Stomach (tissue), 8 donors: ENCODE measurements at regions not wholly inside any gene's neighbourhood (a gene's known extent, or its start where the extent isn't known, plus 50 kb on each side); places are given as distances from the start of the nearest gene placed in this dataset.

Experiments used
- DNase-seq, 2 donors: peaks; one replicate each; pipeline versions ENCODE4 v3.0.0 to v3.0.0-alpha.2; 2013 to 2019
- H3K27ac ChIP-seq, 5 donors: fragments of 200-600 bp in 4 of 5; sonication (generic) in 4 of 5; one replicate each; pipeline ENCODE4 v1.5.1; 2013 to 2019; ENCODE audit warnings: mild to moderate bottlenecking in 1 of 5, moderate library complexity in 1 of 5
- H3K27me3 ChIP-seq, 3 donors: fragments of 200-600 bp; sonication (generic); one replicate each; pipeline ENCODE4 v1.5.1; 2017 to 2019; ENCODE audit warnings: mixed run types in 1 of 3
- H3K36me3 ChIP-seq, 4 donors: fragments of 200-600 bp; sonication (generic); 1 replicate in 3 of 4; 2 replicates in 1 of 4; pipeline ENCODE4 v1.5.1; 2016 to 2019
- H3K4me1 ChIP-seq, 4 donors: fragments of 200-600 bp; sonication (generic); one replicate each; pipeline ENCODE4 v1.5.1; 2016 to 2019
- H3K4me3 ChIP-seq, 4 donors: fragments of 200-600 bp; sonication (generic) in 3 of 4; one replicate each; pipeline ENCODE4 v1.5.1; 2016 to 2019; ENCODE audit warnings: mild to moderate bottlenecking in 1 of 4
- H3K9me3 ChIP-seq, 4 donors: fragments of 200-600 bp; sonication (generic); one replicate each; pipeline ENCODE4 v1.5.1; 2016 to 2019
- CTCF ChIP-seq, 7 experiments: fragments of 450-650 bp in 4 of 7; fragments of 200-600 bp in 3 of 7; sonication (generic) in 3 of 7; IDR thresholded peaks; one replicate each; pipeline ENCODE4 v1.5.1; 2016 to 2019; ENCODE audit warnings: antibody characterized with exemption in 7 of 7, control low read depth in 2 of 7, mild to moderate bottlenecking in 1 of 7
- EP300 ChIP-seq: sonication (generic); formaldehyde crosslinking; IDR thresholded peaks from one replicate; pipeline ENCODE4 v1.6.1; 2017; ENCODE audit warnings: antibody characterized with exemption
- POLR2A ChIP-seq, 4 donors: fragments of 450-650 bp; IDR thresholded peaks; one replicate each; pipeline ENCODE4 v1.6.1; 2016; ENCODE audit warnings: antibody characterized with exemption in 4 of 4, control low read depth in 2 of 4, mild to moderate bottlenecking in 1 of 4, moderate library complexity in 1 of 4
- POLR2AphosphoS5 ChIP-seq, 3 donors: sonication (generic); formaldehyde crosslinking; IDR thresholded peaks; one replicate each; pipeline ENCODE4 v1.6.1; 2016; ENCODE audit warnings: antibody characterized with exemption in 3 of 3
- WGBS, 5 donors: extraction: QIAGEN DNeasy Blood & Tissue Kit in 3 of 5; methylation state at CpG; one replicate each; pipeline versions ENCODE4 v1.1.5 to v1.1.7; 2013 to 2018; 5-methylcytosine and 5-hydroxymethylcytosine counted together
- intact Hi-C: fragments of 100-400 bp; cut with DNase I; formaldehyde crosslinking; loops from one replicate; pipeline ENCODE4 v1.15.1; 2023; ENCODE audit warnings: low total_unique reads
- donor health status: healthy with polysubstance abuse.
- donor health status: Bipolar disorder and iron deficiency.
- donor health status: healthy.

- intact Hi-C loops, result no loop called here
Measured at GRCh38 chr2:59019566-59020159, 778.5 kb upstream of the FANCL start.

GRCh38 chr2:59018737-59019136 lies 777.6 kb upstream of the FANCL start:
- intact Hi-C loops, result no loop called here
- WGBS, 5 donors, result 76 to 85% (median 83%) methylated on average over 3 of the region's 3 CpGs
- no peaks in the 10 kb centered on the region for H3K27me3 ChIP-seq
- DNase-seq, result no peak
- no peak for TF ChIP-seq POLR2AphosphoS5 (IDR thresholded peaks at IDR 0.05)
- no peak for TF ChIP-seq CTCF (IDR thresholded peaks at IDR 0.05)
- TF ChIP-seq POLR2A (IDR thresholded peaks at IDR 0.05), result no peak
- TF ChIP-seq EP300, result no peak
- H3K27ac ChIP-seq, result no peak overlapping the region
- H3K9me3 ChIP-seq, result no peaks in the 10 kb centered on the region
- no peaks in the 10 kb centered on the region for H3K36me3 ChIP-seq
- no peak overlapping the region for H3K4me3 ChIP-seq
- no peaks in the 10 kb centered on the region for H3K4me1 ChIP-seq

More at GRCh38 chr2:59019566-59020159, 778.5 kb upstream of the FANCL start:
- Histone ChIP-seq H3K36me3 (no peaks in the 10 kb centered on the region), H3K27me3 (no peaks in the 10 kb centered on the region), H3K4me3 (no peak overlapping the region), H3K4me1 (no peaks in the 10 kb centered on the region), H3K27ac (no peak overlapping the region), H3K9me3 (no peaks in the 10 kb centered on the region)
- DNase-seq, result peak in 1 of 2 donors; percentile 12
- 80 to 84% (median 82%) methylated on average over 7 of the region's 7 CpGs for WGBS, 5 donors
- TF ChIP-seq CTCF (IDR thresholded peaks at IDR 0.05), result no peak
- TF ChIP-seq POLR2A (IDR thresholded peaks at IDR 0.05), result no peak
- no peak for TF ChIP-seq EP300
- TF ChIP-seq POLR2AphosphoS5 (IDR thresholded peaks at IDR 0.05), result no peak

- H3K27me3 ChIP-seq, result no peaks in the 10 kb centered on the region
- no peak overlapping the region for H3K27ac ChIP-seq
- no peak for TF ChIP-seq CTCF (IDR thresholded peaks at IDR 0.05)
- no peak for TF ChIP-seq POLR2AphosphoS5 (IDR thresholded peaks at IDR 0.05)
- no peak for TF ChIP-seq POLR2A (IDR thresholded peaks at IDR 0.05)
- no peak for TF ChIP-seq EP300
- WGBS, 5 donors, result 78 to 94% (median 89%) methylated on average over 5 to 6 of the region's 6 CpGs
- intact Hi-C loops, result no loop called here
- H3K4me3 ChIP-seq, result no peak overlapping the region
- no peaks in the 10 kb centered on the region for H3K9me3 ChIP-seq
- DNase-seq, result no peak
- H3K36me3 ChIP-seq, result no peaks in the 10 kb centered on the region
- no peaks in the 10 kb centered on the region for H3K4me1 ChIP-seq
Measured at GRCh38 chr2:59015027-59015426, 773.9 kb upstream of the FANCL start.

DNA sequence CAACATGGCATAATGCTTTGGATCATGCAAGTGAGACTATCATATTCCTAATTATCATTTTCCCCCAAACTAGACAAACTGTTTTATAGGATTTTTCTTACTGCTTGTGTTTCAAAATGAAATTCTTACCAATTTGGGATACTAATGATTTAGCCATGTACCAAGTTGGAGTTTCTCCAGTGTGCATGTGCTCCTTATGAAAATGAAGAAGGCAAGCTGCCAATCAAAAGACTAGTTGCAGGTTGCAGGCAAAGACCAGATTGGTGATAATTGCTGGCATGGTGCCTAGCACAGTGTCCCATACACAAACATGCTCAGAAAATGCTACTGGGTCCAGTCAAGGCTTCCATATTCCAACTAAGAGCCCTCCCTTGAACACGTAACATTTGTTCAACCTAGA lies 771.8 kb upstream of the FANCL start:
- intact Hi-C loops, result no loop called here
- no peak for DNase-seq
- no peaks in the 10 kb centered on the region for H3K9me3 ChIP-seq
- H3K4me3 ChIP-seq, result no peak overlapping the region
- no peak for TF ChIP-seq POLR2A (IDR thresholded peaks at IDR 0.05)
- TF ChIP-seq EP300, result no peak
- no peak for TF ChIP-seq CTCF (IDR thresholded peaks at IDR 0.05)
- no peak for TF ChIP-seq POLR2AphosphoS5 (IDR thresholded peaks at IDR 0.05)
- H3K4me1 ChIP-seq, result no peaks in the 10 kb centered on the region
- H3K27me3 ChIP-seq, result no peaks in the 10 kb centered on the region
- WGBS, 5 donors, result 92 to 100% (median 97%) methylated on average over 1 of the region's 1 CpG
- no peaks in the 10 kb centered on the region for H3K36me3 ChIP-seq
- no peak overlapping the region for H3K27ac ChIP-seq
